Fibroblast of skin of scalp (primary cell): ENCODE measurements at regions not wholly inside any gene's neighbourhood (a gene's known extent, or its start where the extent isn't known, plus 50 kb on each side); places are given as distances from the start of the nearest gene placed in this dataset.

Experiments
- DNase-seq: peaks from one replicate; pipeline ENCODE4 v3.0.0-alpha.2; 2013

GRCh38 chr6:164911873-164912580, 397.4 kb downstream of the C6orf118 start:
- no peak for DNase-seq

DNA sequence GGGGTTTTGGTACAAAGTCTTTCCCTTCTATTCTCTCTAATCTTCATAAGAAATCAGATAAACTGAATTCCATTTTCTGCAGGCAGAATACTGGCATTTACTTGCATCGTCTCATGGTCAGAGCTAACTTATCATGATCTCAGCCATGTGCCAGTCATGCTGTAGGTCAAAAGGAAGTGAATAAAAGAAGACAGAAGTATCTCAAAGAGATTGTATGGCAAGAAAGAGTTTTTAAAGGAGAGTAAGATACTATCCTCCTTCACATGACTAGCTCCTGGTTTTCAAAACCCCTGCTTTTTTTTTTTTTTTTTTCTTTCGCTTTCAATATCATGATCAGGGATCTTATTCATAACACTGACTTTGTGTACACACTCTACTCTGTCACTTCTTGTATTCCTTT, 398.3 kb downstream of the C6orf118 start:
- no peak for DNase-seq

DNA sequence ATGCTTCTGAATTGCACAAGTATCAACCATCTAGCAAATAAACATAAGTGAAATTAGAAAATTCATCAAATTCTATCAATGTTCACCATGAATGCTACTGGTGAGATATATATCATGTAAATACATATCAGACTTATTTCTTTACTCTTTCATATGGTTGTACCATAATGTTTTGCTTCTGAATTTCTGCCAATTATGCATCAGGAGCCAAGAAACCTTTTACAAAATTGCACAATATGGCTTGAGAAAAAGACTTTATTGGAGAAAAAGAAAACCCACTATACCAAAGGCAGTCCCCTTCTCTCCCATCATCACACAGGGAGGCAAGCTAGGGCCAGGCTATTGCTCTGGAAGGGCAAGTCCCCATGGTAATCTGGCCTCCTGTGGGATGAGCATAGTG, 402.6 kb downstream of the C6orf118 start:
- DNase-seq, result no peak

GRCh38 chr6:164905311-164905710, 404.1 kb downstream of the C6orf118 start:
- DNase-seq, result no peak

DNA sequence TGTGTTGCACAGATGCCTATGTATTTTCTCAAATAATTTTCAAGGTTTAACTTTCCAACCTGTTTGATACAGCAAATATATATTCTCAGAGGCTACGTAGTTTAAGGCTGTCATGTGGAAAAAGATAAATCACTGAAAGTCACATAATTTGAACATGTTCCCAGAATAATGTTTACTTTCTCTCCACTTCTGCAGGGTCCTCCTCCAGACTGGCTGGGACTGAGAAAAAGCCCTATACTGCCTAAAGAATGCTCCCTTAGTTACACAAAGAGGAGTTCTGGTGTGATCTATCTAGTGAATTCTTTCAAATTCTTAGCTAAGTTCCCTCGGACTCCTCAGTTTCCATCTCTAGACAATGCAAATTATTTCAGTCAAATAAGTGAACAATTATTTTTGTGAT, 411.0 kb downstream of the C6orf118 start:
- DNase-seq, result no peak

GRCh38 chr6:164897523-164898235, 411.7 kb downstream of the C6orf118 start:
- no peak for DNase-seq

DNA sequence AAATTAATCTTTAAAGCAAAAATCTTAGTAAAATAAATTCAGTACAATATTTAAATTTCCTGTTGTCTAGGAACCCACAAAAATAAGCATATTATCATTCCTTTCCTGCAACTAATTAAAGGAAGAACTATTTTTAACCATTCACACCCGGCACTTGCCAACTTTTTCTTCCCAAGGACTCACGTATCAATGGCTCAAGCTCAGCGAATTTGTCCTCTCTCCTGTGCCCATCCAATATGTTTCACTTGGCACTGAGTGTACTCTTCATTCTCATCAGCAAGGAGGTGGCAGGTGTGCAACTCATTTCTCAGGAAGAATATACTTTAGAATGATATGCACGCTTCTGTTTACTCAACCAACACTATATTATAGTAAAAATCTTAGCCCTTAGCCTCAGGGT, 419.4 kb downstream of the C6orf118 start:
- no peak for DNase-seq

DNA sequence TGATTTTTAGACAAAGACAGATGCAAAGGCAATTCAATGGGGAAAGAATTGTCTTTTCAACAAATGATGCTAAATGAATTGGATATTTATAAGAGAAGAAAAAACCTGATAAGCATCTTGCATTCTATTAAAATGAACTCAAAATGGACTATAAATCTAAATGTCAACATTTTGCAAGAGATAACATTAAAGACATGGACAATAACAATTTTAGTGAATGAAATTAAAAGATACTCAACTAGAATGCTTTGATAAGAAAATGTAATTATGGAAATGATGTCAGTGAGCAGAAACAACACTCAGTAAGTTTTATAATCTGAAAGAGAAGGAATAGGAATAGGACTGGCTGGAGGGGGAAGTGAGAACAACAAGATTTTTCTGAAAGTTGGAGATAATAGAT, 421.7 kb downstream of the C6orf118 start:
- DNase-seq, result no peak

DNA sequence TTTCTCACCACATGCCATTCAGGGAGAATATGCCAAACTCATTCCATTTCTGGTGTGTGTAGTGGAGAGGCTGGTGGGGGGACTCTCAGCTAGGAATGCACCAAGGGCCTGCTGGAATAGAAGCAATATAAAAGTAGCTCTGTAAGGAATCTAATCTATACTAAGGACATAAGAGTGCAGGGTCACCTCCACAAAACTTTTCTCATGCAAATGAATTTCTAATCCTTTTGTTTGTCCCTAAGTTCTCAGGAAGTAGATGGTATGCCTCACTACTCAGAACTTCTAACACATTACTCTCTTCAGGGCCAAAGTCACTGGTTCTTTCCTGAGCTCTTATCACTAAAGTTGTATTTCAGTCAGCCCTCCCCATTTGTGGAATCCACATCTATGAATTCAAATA, 427.2 kb downstream of the C6orf118 start:
- DNase-seq, result no peak

- DNase-seq, result no peak
These were observed 437.6 kb downstream of the C6orf118 start for GRCh38 chr6:164871783-164872182.

DNA sequence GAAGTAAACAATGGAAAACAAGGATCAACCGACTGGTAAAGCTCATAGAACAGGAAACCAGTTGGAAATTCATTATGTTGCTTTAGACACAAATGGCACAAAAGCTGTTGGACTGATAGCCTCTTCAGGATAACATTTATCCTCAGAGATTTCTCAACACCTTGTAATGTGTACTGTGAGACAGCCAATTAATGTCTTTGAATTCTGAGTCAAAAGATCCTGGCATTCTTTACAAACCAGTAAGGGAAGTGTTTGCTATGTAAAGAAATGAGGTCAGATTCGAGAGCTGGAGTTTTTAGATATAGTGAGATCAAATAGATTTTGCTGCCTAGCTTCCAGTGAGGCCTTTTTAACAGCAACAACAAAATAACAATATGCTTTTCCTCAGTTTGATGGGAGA, 439.2 kb downstream of the C6orf118 start:
- no peak for DNase-seq

DNA sequence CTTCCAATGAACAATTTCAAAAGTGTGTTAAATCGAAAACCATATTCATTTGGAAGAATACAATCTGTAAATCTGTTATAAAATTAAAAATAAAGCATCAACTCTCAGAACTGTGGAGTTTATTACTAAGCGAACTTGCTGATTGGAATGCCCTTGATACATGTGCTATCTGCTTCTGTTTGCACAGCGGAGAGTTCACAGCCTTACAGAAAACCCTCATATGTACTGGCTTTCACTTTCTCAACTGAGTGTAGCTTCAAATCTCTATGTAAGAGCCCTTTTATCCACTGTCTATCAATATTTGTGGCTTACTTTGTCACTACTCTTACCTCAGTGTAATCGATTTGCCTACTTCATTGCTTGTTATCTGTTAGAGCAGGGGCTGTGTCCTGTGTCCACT, 447.4 kb downstream of the C6orf118 start:
- no peak for DNase-seq

- DNase-seq, result no peak
These were observed 449.6 kb downstream of the C6orf118 start for GRCh38 chr6:164859816-164860215.

DNA sequence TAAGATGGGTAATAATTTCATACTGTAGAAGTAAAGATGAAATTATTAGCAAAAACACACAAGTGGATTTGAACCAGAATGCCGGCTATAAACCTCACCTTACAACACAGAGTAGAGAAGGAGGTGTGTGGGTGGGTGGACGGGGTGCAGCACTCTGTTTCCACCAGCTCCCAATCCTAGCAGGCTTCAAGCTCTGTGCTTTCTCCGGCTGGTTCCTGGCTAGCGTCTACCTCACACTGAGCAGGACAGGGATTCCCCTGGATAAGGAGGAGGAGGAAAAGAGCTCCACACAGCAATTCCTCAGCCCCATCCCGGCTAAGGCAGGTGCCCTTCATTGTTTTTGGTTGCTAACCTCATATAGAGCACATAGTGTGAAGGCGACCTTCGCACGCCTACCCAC, 453.3 kb downstream of the C6orf118 start:
- DNase-seq, result no peak

DNA sequence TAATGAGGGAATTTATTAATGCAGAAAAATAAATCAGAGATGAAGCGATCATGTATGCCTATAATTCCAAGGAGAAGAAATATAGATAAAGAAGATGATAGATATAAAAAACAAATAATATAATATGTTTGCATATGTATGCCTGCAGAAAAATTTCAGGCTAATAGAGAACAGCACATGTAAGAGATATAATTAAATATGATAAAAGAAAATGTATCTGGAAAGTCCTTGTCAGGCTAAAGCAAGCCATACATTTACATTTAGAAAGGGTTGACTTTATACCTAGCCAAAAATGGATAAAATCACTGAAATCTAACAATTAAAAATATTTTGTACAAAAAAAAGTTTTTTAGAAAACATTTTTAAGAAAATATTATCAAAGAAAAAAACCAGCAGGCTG, 454.1 kb downstream of the C6orf118 start:
- no peak for DNase-seq

- no peak for DNase-seq
These were observed 454.9 kb downstream of the C6orf118 start for GRCh38 chr6:164854526-164854925.

GRCh38 chr6:164845773-164846172, 463.6 kb downstream of the C6orf118 start:
- DNase-seq, result no peak

GRCh38 chr6:164842085-164842484, 467.3 kb downstream of the C6orf118 start:
- DNase-seq, result no peak

- DNase-seq, result no peak
These were observed 471.3 kb downstream of the C6orf118 start for GRCh38 chr6:164838068-164838615.

DNA sequence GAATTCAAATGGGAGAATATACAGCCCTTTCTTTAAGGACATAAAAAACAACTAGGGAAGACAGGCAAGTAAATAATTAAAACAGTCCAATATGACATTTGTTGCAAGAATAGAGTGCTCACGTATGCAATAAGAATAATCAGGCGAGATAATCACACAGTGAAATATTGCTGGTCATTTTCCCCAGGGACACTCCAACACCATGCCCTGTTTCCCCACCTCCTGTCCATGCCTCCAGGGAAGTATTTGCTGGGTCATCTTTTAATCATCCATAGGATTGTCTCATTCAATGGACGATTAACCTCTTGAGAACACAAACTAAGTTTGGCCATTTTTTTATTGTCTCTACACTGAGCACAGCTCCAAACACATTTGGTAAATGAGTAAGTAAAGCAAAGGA, 472.9 kb downstream of the C6orf118 start:
- DNase-seq, result no peak

- DNase-seq, result no peak
These were observed 477.0 kb downstream of the C6orf118 start for GRCh38 chr6:164832410-164832809.

DNA sequence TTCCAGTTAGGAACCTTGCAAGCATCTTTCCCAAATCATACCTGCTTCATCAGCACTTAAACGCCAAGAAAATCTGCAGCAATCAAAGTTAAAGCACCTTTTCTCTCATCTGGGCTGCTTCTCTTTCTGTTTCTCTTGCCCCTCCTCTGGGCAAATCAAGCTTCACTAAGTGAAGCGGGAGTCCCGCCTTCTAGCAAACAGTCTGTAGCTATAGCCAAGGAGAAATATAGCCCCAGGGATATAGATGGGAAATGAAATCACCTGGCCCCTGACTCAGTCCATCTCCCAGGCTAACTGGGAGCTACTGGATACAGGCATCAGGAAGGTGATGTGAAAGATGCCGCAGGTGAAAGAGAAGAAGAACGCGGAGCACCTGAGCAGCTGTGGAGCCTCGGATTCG, 481.9 kb downstream of the C6orf118 start:
- no peak for DNase-seq

DNA sequence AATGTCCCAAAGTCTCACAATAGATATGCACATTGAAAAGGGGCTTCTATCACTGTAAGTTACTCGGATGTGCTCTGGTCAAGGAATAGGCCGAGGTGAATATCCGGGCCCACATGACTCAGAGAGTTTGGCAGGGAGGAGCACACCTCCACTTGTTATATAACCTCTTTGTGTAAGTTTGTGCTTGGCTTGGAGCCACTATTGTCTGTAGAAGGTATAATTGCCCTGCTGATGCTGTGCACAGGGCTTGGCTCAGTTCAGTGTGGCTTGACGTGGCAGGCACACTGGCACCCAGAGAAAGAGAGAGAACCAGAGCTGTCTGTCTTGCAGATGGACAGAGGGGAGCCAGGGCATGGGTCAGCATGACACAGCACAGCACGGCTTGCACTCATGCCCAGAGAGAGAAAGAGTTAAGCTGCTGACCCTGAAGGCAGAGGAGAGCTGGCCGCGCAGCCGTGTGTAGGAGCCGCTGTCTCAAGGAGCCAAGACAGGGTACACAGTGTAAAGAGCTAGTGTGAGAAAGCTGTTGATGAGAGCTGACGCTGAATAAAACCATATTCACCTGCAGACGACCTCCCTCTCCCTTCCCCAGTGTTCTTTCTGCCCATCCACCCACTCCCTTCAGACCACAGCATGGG, 482.5 kb downstream of the C6orf118 start:
- no peak for DNase-seq

GRCh38 chr6:164825386-164825785, 484.0 kb downstream of the C6orf118 start:
- no peak for DNase-seq
